MM.1S (cell line): ENCODE measurements at regions not wholly inside any gene's neighbourhood (a gene's known extent, or its start where the extent isn't known, plus 50 kb on each side); places are given as distances from the start of the nearest gene placed in this dataset.

Source experiments
- DNase-seq: peaks from one replicate; pipeline ENCODE4 v3.0.0-alpha.2; 2015
- H2AFZ ChIP-seq: fragments of 300-600 bp; sonication (generic); 2 replicates; pipeline ENCODE4 v1.6.0; 2016; ENCODE audit warnings: antibody characterized with exemption, low read length
- H3F3A ChIP-seq: fragments of 300-600 bp; sonication (generic); 2 replicates; pipeline ENCODE4 v1.6.1; 2016; ENCODE audit warnings: mild to moderate bottlenecking, antibody characterized with exemption, low read length, moderate library complexity, mixed read lengths; ENCODE audit not compliant: insufficient read depth
- H3K27ac ChIP-seq: fragments of 300-600 bp; sonication (generic); 2 replicates; pipeline ENCODE4 v1.5.1; 2016; ENCODE audit warnings: mild to moderate bottlenecking, low read length
- H3K27me3 ChIP-seq: fragments of 300-600 bp; sonication (generic); replicated peaks from 2 replicates; pipeline ENCODE4 v1.6.0; 2016; ENCODE audit warnings: low read length; ENCODE audit not compliant: insufficient read depth
- H3K36me3 ChIP-seq: fragments of 300-600 bp; sonication (generic); replicated peaks from 2 replicates; pipeline ENCODE4 v1.6.1; 2016; ENCODE audit warnings: mild to moderate bottlenecking, low read length, mixed read lengths; ENCODE audit not compliant: insufficient read depth
- H3K4me1 ChIP-seq: fragments of 300-600 bp; sonication (generic); 2 replicates; pipeline ENCODE4 v1.6.1; 2016; ENCODE audit warnings: low read length, mixed read lengths
- H3K4me2 ChIP-seq: fragments of 300-600 bp; sonication (generic); 2 replicates; pipeline ENCODE4 v1.6.0; 2016; ENCODE audit warnings: low read depth, low read length
- H3K4me3 ChIP-seq: fragments of 300-600 bp; sonication (generic); 2 replicates; pipeline ENCODE4 v1.5.1; 2016; ENCODE audit warnings: low read length, mixed read lengths
- H3K79me2 ChIP-seq: fragments of 300-600 bp; sonication (generic); 2 replicates; pipeline ENCODE4 v1.6.1; 2016; ENCODE audit warnings: mixed run types, low read length, mixed read lengths
- H3K9ac ChIP-seq: fragments of 300-600 bp; sonication (generic); 2 replicates; pipeline ENCODE4 v1.6.1; 2016; ENCODE audit warnings: low read length, mixed read lengths
- H3K9me2 ChIP-seq: fragments of 300-600 bp; sonication (generic); replicated peaks from 2 replicates; pipeline ENCODE4 v1.6.1; 2016; ENCODE audit warnings: mild to moderate bottlenecking, low read length, mixed read lengths; ENCODE audit not compliant: insufficient read depth
- H3K9me3 ChIP-seq: fragments of 300-600 bp; sonication (generic); replicated peaks from 2 replicates; pipeline ENCODE4 v1.6.1; 2016; ENCODE audit warnings: mild to moderate bottlenecking, low read length, mixed read lengths; ENCODE audit not compliant: insufficient read depth
- H4K20me1 ChIP-seq: fragments of 300-600 bp; sonication (generic); 2 replicates; pipeline ENCODE4 v1.6.1; 2016; ENCODE audit warnings: mild to moderate bottlenecking, low read length, moderate library complexity, mixed read lengths; ENCODE audit not compliant: insufficient read depth
- EZH2 ChIP-seq: fragments of 300-600 bp; sonication (generic); optimal IDR thresholded peaks from 2 replicates; pipeline ENCODE3; 2017; ENCODE audit warnings: low read depth, mild to moderate bottlenecking, antibody characterized with exemption, low read length, mixed read lengths
- EZH2phosphoT487 ChIP-seq: fragments of 300-600 bp; sonication (generic); IDR thresholded peaks from 2 replicates; pipeline ENCODE4 v1.6.1; 2018; ENCODE audit warnings: antibody characterized with exemption, low read length
- TF ChIP-seq, protein P1 (sequence below): fragments of 300-600 bp; sonication (generic); IDR thresholded peaks from 2 replicates; pipeline ENCODE4 v1.5.1; 2016; ENCODE audit warnings: antibody characterized with exemption, low read length, mixed read lengths

DNA sequence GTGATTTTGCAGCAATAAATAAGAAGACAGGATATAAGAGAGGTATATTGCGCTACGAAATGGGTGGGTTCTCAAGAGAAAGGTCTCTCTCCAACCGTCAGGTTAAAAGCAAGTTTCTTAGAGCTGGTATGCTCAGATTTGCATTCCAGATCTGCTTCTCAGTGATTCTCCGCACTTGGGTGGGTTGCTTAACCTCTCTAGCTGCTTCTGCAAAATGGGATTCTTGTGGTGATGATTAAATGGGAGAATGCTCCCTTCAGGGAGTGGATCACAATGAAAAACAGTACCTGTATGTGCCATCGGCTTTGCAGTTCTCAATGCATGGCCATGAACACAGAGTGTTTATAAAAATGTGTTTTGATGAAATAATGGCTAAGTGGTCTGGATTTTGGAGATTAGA, 477.7 kb downstream of the TNS1 start:
- Histone ChIP-seq H3K4me1 (no peaks in the 10 kb centered on the region), H3F3A (no peaks in the 10 kb centered on the region), H3K27ac (no peak overlapping the region), H3K4me3 (no peak overlapping the region), H3K9me2 (no peaks in the 10 kb centered on the region), H3K4me2 (no peak overlapping the region), H3K79me2 (no peaks in the 10 kb centered on the region), H3K9me3 (no peaks in the 10 kb centered on the region), H3K36me3 (no peaks in the 10 kb centered on the region), H2AFZ (no peak overlapping the region), H3K9ac (no peak overlapping the region), H4K20me1 (no peaks in the 10 kb centered on the region), H3K27me3 (no peaks in the 10 kb centered on the region)
- DNase-seq, result no peak
- TF ChIP-seq EZH2phosphoT487 (no peak), EZH2 (no peak)
- TF ChIP-seq, protein P1, sequence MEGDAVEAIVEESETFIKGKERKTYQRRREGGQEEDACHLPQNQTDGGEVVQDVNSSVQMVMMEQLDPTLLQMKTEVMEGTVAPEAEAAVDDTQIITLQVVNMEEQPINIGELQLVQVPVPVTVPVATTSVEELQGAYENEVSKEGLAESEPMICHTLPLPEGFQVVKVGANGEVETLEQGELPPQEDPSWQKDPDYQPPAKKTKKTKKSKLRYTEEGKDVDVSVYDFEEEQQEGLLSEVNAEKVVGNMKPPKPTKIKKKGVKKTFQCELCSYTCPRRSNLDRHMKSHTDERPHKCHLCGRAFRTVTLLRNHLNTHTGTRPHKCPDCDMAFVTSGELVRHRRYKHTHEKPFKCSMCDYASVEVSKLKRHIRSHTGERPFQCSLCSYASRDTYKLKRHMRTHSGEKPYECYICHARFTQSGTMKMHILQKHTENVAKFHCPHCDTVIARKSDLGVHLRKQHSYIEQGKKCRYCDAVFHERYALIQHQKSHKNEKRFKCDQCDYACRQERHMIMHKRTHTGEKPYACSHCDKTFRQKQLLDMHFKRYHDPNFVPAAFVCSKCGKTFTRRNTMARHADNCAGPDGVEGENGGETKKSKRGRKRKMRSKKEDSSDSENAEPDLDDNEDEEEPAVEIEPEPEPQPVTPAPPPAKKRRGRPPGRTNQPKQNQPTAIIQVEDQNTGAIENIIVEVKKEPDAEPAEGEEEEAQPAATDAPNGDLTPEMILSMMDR, result no peak

- no peak overlapping the region for H2AFZ ChIP-seq
- no peaks in the 10 kb centered on the region for H3K9me3 ChIP-seq
- no peak for TF ChIP-seq EZH2
Observed at GRCh38 chr2:217523286-217523685, 479.5 kb downstream of the TNS1 start.

DNA sequence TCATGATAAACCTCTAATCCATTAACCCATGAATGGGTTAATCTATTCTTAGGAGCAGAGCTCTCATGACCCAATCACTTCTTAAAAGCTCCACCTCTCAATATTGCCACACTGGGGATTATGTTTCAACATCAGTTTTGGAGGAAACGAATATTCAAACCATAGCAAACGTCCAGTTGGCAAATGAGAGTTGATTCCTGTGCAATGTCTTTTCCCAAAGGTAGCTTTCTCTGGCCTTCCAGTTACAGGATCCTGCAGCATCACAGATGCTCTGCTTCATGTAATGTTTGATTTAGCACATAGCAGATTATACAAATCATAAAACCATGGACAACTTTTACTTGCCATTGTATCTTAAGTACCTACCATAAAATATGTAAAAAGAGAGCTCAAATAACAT, 481.0 kb downstream of the TNS1 start:
- Histone ChIP-seq H3K4me2 (no peak overlapping the region), H3K79me2 (no peaks in the 10 kb centered on the region), H4K20me1 (no peaks in the 10 kb centered on the region), H3K27ac (no peak overlapping the region), H3F3A (no peaks in the 10 kb centered on the region), H3K36me3 (no peaks in the 10 kb centered on the region), H3K9me2 (no peaks in the 10 kb centered on the region), H3K4me1 (no peaks in the 10 kb centered on the region), H2AFZ (no peak overlapping the region), H3K27me3 (no peaks in the 10 kb centered on the region), H3K9ac (no peak overlapping the region), H3K9me3 (no peaks in the 10 kb centered on the region), H3K4me3 (no peak overlapping the region)
- TF ChIP-seq EZH2phosphoT487 (no peak), EZH2 (no peak)
- TF ChIP-seq, protein P1, result no peak
- no peak for DNase-seq

More at GRCh38 chr2:217523286-217523685, 479.5 kb downstream of the TNS1 start:
- no peaks in the 10 kb centered on the region for H3K9me2 ChIP-seq
- H3K4me2 ChIP-seq, result no peak overlapping the region
- H3F3A ChIP-seq, result no peaks in the 10 kb centered on the region
- H3K27me3 ChIP-seq, result no peaks in the 10 kb centered on the region
- no peak overlapping the region for H3K27ac ChIP-seq
- no peaks in the 10 kb centered on the region for H3K36me3 ChIP-seq
- H3K79me2 ChIP-seq, result no peaks in the 10 kb centered on the region
- H4K20me1 ChIP-seq, result no peaks in the 10 kb centered on the region
- DNase-seq, result no peak
- H3K4me1 ChIP-seq, result no peaks in the 10 kb centered on the region
- no peak overlapping the region for H3K4me3 ChIP-seq
- H3K9ac ChIP-seq, result no peak overlapping the region

DNA sequence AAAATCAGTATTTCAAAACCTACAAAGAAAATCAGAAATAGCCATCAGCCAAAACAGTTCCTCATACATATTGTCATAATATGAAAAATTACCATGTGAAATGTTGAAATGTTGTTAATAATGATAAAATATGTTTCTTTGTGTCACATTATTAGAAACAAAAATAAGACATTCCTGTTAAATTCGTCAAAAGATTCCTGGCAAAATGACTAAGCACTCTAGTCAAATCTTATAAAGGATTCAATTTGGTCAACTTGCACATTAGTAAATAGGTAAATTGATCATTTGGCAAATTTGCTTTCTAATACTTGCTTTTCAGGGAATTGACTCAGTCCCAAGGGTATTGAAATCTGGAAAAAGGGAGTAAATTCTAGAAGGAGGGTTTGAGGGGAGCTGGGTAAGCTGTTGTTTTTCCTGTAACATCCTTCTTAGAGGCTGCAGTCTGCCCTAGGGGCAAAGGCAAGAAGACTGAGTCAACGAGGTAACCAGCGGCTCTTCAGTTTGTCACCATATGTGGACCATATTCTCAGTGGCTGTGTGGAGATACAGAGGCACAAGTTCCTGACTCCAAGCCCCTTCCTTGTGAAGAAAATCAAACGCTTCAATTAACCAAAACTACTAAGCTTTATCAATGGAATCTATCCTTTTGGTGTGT, 482.3 kb downstream of the TNS1 start:
- TF ChIP-seq EZH2phosphoT487, result no peak
- TF ChIP-seq, protein P1, result no peak
- no peak for TF ChIP-seq EZH2
- Histone ChIP-seq H4K20me1 (no peaks in the 10 kb centered on the region), H3K4me1 (no peaks in the 10 kb centered on the region), H3K36me3 (no peaks in the 10 kb centered on the region), H3F3A (no peaks in the 10 kb centered on the region), H2AFZ (no peak overlapping the region), H3K9ac (no peak overlapping the region), H3K4me3 (no peak overlapping the region), H3K4me2 (no peak overlapping the region), H3K79me2 (no peaks in the 10 kb centered on the region), H3K9me2 (no peaks in the 10 kb centered on the region), H3K9me3 (no peaks in the 10 kb centered on the region), H3K27ac (no peak overlapping the region), H3K27me3 (no peaks in the 10 kb centered on the region)
- no peak for DNase-seq
